ENCODE measurements at regions not wholly inside any gene's neighbourhood (a gene's known extent, or its start where the extent isn't known, plus 50 kb on each side); places are given as distances from the start of the nearest gene placed in this dataset.

DNA sequence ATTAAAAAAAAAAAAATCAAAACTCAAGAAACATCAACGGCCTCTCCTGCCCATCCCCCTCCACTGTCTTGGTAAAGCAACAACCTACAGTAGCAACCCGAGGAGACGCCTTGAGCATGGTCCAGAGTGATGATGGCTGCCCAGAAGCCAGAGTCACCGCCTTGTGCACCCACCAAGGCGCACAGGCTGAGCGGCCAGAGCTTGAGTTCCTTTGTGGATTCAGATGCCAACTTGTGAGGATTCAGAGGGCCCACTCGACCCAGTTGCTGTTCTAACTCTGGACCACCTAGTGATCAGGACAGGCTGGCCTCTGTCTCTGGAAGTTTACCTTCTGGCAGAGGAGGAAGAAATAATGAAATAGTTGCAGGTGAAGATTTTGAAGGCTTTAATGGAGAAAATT lies 105.0 kb downstream of the PDCL3 start:
- intact Hi-C loops (cut with DNase I) = no loop called here
- H3K9me3 ChIP-seq = no peaks in the 10 kb centered on the region
- H3K27me3 ChIP-seq = no peaks in the 10 kb centered on the region
- H3K36me3 ChIP-seq = no peaks in the 10 kb centered on the region
- DNase-seq = no peak
- no peak overlapping the region for H3K9ac ChIP-seq (ENCODE audit: low read depth in 2 of 2, low read length in 2 of 2)
- no peak overlapping the region for H3K27ac ChIP-seq
- no peaks in the 10 kb centered on the region for H3K4me1 ChIP-seq
- H3K4me3 ChIP-seq = no peak overlapping the region
- TF ChIP-seq, protein P1, sequence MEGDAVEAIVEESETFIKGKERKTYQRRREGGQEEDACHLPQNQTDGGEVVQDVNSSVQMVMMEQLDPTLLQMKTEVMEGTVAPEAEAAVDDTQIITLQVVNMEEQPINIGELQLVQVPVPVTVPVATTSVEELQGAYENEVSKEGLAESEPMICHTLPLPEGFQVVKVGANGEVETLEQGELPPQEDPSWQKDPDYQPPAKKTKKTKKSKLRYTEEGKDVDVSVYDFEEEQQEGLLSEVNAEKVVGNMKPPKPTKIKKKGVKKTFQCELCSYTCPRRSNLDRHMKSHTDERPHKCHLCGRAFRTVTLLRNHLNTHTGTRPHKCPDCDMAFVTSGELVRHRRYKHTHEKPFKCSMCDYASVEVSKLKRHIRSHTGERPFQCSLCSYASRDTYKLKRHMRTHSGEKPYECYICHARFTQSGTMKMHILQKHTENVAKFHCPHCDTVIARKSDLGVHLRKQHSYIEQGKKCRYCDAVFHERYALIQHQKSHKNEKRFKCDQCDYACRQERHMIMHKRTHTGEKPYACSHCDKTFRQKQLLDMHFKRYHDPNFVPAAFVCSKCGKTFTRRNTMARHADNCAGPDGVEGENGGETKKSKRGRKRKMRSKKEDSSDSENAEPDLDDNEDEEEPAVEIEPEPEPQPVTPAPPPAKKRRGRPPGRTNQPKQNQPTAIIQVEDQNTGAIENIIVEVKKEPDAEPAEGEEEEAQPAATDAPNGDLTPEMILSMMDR (IDR thresholded peaks at IDR 0.05) = no peak

DNA sequence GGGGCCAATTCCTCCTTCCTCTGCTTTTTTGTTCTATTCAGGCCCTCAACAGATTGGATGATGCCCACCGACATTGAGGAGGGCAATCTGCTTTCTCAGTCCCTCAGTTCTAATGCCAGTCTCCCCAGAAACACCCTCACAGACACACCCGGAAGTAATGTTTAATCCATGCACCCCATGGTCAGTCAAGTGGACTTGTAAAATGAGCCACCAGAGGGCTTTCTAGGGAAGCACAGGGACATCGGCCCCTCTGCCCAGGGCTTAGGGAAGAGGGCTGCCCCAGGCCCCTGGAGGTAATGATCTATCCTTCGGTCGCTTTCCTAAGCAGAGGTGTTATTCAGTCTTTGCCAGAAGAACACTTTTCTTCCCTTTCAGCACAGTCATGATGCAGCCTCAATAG lies 107.4 kb downstream of the PDCL3 start:
- no peak overlapping the region for H3K27ac ChIP-seq
- DNase-seq = no peak
- no peaks in the 10 kb centered on the region for H3K36me3 ChIP-seq
- H3K4me3 ChIP-seq = no peak overlapping the region
- intact Hi-C loops (cut with DNase I) = no loop called here
- no peaks in the 10 kb centered on the region for H3K27me3 ChIP-seq
- no peaks in the 10 kb centered on the region for H3K4me1 ChIP-seq
- H3K9ac ChIP-seq (ENCODE audit: low read depth in 2 of 2, low read length in 2 of 2) = no peak overlapping the region
- TF ChIP-seq, protein P1 (IDR thresholded peaks at IDR 0.05) = no peak
- no peaks in the 10 kb centered on the region for H3K9me3 ChIP-seq

DNA sequence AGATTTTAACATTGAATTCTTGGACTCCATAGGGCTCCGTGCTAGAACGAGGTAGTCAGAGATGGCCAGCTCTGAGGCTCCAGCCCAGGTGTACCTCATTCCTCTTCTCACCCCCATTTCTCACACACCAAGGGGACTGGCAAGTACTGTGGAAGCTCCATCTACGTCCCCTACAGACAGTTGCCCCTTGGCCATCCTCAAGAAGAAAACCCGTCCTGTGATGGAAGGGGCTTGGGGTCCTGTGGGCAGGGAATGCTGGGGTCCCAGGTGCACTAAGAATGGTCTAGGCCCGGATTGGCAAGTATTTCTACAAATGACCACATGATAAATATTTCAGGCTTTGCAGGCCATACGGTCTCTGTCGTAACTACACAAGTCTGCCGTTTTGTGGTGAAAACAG lies 110.3 kb downstream of the PDCL3 start:
- no peaks in the 10 kb centered on the region for H3K4me1 ChIP-seq
- H3K27me3 ChIP-seq = no peaks in the 10 kb centered on the region
- no peaks in the 10 kb centered on the region for H3K36me3 ChIP-seq
- no peak overlapping the region for H3K27ac ChIP-seq
- no peak overlapping the region for H3K4me3 ChIP-seq
- no peak overlapping the region for H3K9ac ChIP-seq (ENCODE audit: low read depth in 2 of 2, low read length in 2 of 2)
- no peak for DNase-seq
- intact Hi-C loops (cut with DNase I) = no loop called here
- no peaks in the 10 kb centered on the region for H3K9me3 ChIP-seq
- TF ChIP-seq, protein P1 (IDR thresholded peaks at IDR 0.05) = no peak

DNA sequence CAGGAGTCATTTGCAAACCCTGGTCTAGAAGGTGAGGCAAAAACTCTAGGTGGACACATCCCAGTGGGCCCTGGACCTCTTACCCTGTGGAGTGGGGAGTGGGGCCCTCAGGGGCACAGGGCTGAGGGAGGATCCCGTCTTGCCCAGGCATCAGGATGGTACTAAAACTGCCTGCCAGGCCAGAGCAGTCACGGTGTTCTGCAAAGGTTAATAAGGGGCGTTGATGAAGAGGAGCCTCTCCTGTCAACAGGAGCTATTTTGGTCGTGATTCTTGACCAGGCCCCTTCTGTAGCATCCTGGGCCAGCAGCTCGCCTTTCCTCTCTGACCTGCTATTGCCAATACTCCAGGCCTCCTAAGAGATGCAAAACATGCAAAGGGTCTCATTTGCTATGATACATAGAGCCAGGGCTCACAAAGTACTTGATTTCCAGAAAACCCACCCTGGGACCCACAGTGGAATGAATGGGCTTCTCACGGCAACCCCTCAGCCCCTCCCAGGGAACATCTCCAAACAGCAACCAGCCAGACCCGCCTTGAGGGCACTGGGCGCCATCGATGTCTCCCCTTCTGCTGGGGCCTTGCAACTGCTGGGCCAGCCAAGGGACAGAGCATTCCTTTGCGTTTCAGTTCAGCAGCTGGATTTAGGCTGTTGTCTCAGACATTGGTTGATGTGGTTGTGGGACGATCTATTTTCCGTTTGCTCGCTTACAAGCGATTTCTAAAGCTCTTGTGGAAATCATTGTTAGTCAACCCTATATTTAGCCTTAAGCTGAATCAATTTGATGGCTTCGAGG lies 111.1 kb downstream of the PDCL3 start:
- Histone ChIP-seq H3K4me3 (no peak overlapping the region), H3K36me3 (no peaks in the 10 kb centered on the region), H3K27ac (no peak overlapping the region), H3K9ac (ENCODE audit: low read depth in 2 of 2, low read length in 2 of 2) (no peak overlapping the region), H3K4me1 (no peaks in the 10 kb centered on the region), H3K9me3 (no peaks in the 10 kb centered on the region), H3K27me3 (no peaks in the 10 kb centered on the region)
- DNase-seq = no peak
- intact Hi-C loops (cut with DNase I) = no loop called here
- TF ChIP-seq, protein P1 (IDR thresholded peaks at IDR 0.05) = no peak

DNA sequence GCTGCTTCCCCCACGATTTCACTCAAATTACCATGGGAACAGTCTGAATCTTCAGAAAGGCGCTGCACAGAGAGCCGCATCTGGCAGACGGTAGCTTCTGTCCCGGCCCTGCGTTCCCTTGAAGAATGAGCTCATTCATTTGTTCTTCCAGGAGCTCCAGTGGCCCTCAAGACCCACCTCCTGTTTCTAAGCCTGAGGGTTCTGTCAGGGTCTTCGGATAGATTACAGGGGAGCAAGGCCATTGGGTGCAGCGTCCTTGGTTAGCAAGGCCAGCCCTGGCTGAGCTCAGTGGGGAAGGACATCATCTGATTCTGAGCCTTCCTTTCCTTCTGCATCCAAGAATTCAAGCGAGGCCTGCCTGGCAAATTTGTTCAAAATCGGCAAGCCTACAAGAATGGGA lies 111.9 kb downstream of the PDCL3 start:
- no peak overlapping the region for H3K9ac ChIP-seq (ENCODE audit: low read depth in 2 of 2, low read length in 2 of 2)
- TF ChIP-seq, protein P1 (IDR thresholded peaks at IDR 0.05) = no peak
- no peaks in the 10 kb centered on the region for H3K9me3 ChIP-seq
- intact Hi-C loops (cut with DNase I) = no loop called here
- H3K4me3 ChIP-seq = no peak overlapping the region
- no peak for DNase-seq
- no peaks in the 10 kb centered on the region for H3K27me3 ChIP-seq
- H3K36me3 ChIP-seq = no peaks in the 10 kb centered on the region
- H3K4me1 ChIP-seq = no peaks in the 10 kb centered on the region
- no peak overlapping the region for H3K27ac ChIP-seq
